Pons (tissue), 1 donor: ENCODE measurements at regions not wholly inside any gene's neighbourhood (a gene's known extent, or its start where the extent isn't known, plus 50 kb on each side); places are given as distances from the start of the nearest gene placed in this dataset.

ENCODE experiments used
- DNase-seq: peaks from one replicate; pipeline ENCODE4 v3.0.0-alpha.2; 2016; ENCODE audit warnings: low spot score

DNA sequence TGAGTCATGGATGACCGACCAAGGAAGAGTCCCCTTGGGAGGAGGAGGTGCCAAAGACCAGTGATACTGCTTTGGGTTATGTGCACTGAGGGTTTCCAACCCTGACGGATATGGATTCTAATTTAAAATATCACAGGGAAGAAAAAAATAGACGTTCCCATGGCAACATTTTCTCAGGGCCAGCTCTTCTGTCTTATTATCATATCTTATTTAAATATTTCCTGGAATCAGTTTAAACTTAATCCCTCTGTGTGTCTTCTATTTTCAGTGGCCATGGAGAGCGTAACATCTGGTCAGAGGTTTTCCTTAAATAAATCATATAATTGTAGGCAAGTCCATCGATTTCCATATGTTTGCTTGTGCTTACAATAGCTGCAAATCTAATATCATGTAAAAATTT lies 205.4 kb upstream of the FMN2 start:
- no peak for DNase-seq

DNA sequence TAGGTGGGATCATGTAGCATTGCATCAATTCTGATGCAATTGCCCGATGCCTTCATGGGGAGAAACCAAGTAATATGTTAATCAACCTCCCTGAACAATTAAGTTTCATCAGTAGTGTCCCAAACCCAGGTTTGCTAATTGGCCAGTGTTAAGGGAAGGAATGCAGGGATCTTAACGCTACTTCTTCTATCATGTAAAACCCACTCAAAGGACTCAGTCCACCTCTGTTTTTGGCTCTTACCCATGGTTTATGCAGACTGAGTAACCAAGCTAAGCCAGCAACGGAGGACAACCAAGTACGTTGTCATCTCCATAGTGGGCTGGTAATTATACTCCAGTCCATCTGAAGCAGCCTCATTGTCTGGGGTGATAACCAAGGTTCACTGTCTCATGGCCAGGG lies 203.0 kb upstream of the FMN2 start:
- DNase-seq: no peak

DNA sequence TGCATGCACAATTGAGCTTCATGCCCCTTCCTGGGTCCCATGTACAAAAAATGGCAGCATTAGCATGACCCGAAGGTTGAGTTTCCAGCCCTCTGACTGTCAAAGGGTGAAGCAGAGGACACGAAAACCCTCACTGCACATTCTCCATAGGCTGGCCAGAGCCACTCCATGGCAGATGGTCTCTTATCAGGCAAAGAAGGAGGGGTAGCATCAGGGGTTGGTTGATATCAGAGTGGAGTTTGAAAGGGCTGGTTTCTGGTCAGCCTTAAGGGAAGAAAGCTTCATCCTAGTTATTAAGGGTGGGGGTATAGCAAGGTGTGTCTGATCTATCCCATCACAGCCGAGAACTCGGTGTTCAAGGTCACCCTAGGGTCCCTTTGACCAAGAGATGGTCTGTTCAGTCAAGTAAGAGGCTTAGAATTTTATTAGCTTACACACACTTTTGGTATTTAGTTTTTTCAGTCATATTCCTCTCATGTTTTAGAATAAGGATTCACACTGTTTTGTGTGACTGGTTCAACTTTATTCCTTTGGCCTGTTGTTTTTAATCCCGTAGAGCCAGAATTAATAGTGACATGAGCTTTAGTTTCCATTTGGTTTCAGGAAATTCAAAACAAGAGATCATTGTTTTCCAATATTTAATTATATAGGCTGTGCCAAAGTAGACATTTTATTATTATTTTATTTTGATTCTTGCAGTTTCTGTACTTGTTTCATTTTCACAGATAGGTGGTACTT lies 199.9 kb upstream of the FMN2 start:
- no peak for DNase-seq

DNA sequence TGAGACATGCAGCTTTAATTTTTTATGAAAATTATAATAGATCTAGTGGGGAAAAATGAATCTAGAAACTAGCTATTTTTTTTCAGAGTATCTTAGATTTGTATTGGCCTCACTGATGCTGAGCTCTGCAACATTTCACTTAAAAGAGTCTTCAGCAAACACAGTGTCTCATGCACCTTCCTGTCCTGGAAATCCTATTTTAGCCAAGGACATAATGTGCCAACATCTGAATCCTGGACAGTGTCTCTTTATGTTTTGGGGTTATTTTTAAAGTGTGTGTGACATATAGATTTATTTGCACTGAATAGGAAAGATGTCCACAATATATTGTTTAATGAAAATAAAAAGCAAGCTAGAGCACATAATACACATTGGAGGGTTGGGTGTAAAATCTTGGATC lies 199.1 kb upstream of the FMN2 start:
- DNase-seq: no peak

DNA sequence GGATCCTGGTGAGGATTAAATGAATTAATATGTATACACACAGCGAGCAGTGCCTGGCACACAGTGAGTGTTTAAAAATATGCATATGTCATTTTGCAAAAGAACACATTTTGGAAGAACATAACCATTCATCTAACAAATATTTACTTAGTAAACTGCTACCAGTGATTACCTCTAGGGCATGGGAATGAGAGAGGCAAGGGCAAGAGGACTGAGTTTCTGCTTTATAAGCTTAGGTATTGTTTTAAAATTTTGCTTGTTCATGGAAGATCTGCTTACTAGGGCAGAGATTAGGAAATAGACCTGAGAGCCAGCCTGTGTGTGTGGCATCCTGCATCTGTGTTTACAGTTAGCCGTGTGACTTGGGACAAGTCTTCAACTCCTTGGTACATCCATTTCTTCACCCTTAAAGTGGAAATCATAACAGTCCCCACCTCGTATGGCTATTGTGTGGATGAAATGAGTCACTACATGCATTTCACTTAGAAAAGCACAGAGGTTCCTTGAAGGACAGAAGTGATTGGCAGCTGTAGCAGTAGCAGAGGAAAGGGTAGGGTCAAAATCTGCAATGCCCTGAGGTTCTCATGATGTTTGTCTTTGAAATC lies 198.5 kb upstream of the FMN2 start:
- DNase-seq: no peak

DNA sequence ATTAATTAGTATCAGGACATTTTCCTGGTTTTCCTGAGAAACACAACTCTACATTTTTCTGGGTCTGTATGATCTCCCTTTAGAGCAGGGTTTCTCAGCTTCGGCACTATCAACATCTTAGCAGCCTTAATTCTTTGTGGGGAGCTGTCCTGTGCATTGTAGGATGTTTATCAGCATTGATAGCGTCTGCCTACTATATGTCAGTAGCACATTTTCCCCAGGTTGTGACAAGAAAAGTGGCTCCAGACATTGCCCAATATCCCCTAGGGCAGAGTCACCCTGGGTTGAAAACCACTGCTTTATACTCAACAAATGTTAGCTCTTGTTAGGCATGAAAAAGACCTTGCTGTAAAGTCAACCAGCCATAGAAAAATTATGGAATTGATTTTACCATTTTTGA lies 195.1 kb upstream of the FMN2 start:
- no peak for DNase-seq

DNA sequence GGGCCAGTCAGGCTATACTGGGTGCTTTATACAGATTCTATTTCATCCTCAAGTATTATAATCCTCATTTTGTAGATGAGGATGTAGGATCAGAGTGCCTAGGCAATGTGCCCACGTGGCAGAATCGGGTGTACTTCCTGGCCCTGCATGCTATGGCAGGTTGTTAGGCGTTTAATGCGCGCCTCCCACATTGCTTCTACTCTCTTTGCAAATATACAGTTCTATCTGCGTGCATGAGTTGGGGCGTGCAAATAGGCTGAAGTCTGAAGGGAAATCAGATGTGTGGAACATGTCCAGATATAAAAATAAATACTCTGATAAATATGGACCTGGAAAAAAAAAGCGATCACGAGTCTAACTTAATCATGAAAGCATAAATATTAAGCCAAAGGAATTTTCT lies 194.7 kb upstream of the FMN2 start:
- DNase-seq: no peak

DNA sequence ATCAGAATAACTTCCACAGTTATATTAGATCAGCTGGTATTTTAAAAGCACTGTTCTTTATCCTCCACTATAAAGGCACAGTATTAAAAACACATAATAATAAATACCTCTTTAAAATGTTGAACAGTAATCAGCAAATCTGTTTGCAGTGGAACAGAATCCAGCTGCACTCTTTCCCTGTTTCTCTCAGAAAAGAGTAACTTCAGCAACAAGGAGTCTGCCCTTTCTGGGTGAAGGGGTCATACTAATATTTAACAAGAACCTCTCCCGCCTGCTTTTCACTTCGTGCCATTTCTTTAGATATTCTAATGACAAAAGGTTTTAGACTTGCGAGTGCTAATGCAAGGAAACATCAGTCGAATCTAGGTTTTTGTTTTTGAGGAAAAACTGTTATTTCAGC lies 194.2 kb upstream of the FMN2 start:
- no peak for DNase-seq

DNA sequence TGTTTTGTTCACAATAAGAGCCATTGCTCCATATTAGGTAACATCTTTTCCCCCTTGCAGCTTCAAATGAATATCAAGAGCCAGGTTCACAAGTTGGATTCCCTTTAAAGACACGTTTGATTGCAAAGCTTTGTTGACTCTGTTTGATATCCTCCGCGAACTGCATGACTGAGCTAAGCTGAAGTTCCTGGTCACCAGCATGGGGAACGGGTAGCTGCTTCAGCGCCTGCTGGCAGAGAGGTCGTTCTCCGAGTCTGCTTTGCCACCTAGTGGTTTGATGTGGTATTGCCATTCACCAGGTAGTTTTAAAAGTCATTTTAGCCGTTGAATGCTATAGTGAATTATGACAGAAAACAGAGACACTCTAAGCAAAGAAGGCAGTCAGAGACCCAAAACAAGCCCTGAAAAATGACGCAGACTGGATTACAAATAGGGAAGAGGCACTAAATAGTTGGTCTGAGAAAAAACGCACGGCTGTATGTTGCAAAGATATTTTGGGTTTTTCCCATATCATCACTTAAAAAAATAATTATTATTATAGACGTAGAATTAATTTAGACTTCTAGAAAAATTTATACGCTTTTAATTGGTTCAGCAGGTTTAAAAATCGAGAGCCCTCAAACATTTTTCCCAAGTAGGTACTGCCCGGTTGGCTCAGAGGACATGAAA lies 193.5 kb upstream of the FMN2 start:
- DNase-seq: peak; percentile 78

DNA sequence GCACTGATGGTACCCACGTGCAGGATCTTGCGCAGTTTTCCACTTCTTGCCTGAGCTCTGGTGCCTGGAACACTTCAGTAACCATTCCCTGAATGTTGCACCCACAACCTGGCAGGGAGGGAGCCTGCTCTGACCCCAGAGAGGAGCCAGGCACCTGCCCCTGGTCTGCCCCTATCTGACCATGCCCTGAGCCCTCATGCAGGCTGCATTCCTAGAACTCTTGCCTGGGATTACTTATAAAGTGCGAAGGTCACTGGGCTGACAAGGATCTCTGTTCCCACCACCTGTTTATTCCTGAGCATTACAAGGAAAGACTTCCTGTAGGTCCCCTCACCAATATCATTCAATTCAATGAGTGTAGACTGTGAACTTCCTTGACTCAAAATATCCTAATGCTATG lies 191.9 kb upstream of the FMN2 start:
- no peak for DNase-seq

DNA sequence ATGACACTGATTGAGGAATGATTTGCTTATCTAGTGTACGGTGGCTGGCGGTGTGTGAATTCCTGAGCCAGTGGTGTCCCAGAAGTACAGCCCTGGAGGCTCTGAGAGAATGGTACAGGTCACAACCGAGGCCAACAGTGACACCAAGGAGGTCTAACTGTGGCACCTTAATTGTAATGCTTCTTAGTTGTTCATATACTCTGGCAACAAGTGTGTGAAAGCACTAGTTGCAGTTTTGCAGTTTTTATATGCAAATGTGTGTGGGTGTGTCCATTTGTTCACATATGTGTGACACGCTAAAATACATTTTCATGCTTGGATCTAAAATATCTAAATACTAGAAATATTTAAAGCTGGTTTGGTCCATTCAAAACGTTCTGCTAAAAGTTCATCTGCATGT lies 185.3 kb upstream of the FMN2 start:
- DNase-seq: no peak

DNA sequence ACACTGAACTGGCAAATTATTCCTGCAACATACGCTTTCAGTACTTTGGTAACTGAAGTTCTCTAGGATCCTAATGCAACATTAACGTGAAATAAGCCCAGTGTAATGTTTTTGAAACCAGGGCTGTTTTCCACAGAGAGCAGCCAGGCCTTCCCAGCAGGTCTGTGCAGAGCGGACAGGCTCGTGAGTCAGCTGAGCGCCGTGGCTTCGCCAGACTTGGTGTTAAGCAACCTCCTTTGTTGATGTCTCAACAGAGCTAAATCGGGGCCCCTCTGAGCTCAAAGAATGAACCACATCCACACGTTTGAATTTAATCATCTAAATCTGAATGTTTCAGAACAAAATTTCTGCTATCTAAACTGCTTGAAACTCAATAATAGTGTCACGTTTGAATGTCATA lies 181.8 kb upstream of the FMN2 start:
- peak; percentile 21 for DNase-seq

DNA sequence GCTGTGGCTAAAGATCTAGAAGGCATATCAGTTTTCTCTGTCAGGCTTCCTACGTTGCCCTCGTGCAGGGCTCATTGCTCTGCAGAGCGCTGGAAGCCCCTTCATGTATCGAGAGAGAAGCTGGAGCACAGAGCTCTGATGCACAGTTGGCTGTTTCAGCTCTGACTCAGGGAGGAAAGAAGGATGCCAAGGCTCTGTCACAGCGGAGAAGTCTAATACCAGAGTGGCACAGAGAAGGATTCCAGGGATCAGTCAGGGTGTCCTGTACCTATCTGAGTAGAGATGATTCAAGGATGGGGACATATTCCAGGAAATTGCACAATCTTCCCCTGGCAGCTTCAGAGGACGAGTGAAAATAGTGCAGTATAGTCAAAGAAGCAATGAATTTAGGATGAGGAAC lies 179.2 kb upstream of the FMN2 start:
- DNase-seq: no peak

DNA sequence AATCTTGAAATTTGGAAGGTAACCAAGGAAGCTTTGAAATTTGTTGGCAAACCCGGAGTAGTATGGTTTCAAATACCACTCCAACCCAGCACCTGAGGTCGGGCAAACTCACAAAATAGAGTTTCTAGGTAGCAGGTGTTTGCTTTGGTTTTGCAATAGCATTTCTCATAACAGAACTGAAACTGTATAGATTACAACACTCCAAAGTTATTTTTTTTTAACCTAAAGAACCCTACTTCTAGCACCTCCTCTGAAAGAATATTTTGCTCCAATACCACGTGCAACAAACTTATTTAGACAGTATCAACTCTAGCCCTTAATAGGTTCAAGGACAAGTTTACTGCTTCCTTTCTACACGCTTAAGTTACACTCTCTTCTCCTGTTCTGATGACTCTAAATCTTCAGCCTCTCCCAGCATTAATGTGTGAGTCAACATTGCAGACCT lies 178.5 kb upstream of the FMN2 start:
- DNase-seq: no peak

DNA sequence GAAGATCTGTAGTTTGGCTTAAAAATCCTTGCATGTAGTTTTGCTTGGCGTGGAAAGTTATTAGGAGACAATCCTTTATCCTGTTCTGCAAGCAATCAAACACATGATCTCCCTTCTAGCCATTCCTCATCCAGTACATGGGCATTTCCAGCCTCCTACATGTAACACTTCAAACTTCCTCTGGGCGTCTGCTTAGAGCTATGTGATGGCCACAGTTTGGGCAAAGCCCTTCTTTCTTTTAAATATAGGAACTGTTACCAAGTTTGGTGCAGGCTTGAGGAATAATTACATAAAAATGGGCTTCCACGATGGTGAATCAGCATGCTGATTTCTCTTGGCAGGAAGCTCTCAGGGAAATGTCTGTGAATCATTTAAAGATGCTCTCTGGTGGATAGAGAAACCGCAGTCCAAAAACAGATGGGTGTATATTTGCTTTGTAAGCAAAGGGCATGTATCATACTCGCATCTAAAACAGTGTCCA lies 176.9 kb upstream of the FMN2 start:
- DNase-seq: no peak

DNA sequence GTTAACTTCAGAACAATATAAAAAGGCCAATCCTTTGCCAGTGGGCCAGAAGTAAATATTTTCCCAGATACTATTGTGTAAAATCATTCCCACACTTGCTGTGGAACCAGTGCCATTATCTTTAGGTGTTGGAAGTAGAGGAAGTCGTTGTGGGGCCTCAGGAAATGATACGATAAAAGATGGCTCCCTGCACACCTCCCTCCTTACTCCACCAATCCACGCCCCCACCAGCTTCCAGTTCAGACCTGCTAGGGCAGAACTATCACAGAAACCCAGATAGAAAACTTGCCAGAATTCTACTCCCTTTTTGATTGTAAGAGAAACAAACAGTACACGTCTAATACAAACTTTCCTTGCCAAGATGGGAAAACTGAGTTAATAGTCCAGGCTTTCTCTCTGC lies 173.0 kb upstream of the FMN2 start:
- no peak for DNase-seq

DNA sequence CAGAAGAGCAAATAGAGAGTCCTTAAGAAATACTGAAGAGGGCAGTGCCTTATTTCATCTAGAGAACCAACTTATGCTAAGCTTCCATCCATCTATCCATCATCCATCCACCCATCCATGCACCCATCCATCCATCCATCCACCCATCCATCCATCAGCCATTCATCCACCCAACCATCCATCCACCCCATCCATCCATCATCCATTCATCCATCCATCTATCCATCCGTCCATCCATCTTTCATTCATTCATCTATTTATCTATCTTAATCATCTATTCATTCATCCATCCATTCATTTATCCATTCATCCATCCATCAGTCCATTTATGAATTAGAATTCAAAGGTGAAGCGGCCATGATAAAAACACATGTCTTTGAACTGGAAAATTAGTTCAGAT lies 171.5 kb upstream of the FMN2 start:
- DNase-seq: no peak

DNA sequence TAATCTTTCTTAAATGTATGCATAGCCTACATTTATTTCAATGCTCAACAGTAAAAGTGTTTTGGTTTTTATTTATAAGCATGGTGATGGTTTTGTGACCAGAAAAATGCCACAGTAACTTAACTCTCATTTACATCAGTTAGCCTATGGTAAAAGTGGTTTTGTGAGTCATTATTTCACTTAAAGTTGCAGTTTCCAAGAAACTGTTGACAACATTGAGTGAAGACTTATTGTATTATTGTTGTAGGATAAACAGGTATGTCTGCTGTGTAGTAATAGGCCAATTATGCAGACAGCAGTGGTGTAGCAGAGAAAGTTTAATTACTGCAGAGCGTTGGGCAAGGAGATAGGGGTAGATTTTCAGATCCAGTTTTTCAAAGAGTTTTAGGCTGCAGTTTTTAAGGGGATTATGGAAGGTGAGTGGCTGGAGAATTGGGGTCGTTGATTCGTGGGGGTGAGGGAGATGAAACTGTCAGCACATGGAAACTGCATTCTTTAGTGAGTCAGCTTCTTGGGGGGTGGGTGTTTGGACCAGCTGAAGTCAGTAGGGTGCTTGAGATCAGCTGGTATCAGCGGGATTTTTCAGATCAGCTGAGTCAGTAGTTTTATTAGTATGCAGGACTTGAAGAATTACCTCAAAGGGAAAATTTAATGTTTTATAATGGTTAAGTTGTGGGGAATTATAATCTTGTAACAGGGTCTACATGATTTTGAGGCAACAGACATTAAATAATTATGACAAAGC lies 168.7 kb upstream of the FMN2 start:
- no peak for DNase-seq

DNA sequence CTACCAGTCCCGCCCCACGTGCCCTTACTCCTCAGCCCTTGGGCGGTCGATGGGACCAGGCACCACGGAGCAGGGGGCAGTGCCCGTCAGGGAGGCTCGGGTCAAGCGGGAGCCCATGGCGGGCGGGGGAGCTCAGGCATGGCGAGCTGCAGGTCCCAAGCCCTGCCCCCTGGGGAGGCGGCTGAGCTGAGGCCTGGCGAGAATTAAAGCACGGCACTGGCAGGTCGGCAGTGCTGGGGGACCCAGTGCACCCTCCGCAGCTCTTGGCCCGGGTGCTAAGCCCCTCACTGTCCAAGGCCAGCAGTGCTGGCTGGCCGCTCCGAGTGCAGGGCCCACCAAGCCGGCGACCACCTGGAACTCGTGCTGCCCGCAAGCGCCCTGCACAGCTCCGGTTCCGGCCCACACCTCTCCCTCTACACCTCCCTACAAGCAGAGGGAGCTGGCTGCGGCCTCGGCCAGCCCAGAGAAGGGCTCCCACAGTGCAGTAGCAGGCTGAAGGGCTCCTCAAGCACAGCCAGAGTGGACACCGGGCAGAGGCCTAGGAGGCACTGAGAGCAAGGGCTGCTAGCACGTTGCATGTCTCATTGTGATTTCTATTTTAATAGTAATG lies 166.8 kb upstream of the FMN2 start:
- DNase-seq: no peak

DNA sequence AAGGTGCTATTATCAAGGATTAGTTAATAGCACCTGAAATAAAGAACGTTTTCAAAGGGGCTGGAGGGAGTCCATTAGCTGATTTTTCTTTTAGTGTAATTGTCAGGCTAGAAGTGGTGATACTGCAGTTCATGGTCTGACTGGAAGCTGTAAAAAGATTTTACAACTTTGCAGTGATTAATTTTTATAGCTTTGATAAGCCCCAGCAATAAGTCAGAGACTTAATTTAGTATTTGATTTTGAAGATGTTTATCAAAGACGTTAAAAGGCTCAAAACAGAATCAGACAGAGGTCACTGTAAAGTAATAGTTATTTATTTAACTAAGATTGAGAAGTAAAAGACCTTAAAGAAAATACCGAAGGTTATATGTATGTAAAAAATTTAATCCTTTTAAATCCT lies 165.5 kb upstream of the FMN2 start:
- no peak for DNase-seq

DNA sequence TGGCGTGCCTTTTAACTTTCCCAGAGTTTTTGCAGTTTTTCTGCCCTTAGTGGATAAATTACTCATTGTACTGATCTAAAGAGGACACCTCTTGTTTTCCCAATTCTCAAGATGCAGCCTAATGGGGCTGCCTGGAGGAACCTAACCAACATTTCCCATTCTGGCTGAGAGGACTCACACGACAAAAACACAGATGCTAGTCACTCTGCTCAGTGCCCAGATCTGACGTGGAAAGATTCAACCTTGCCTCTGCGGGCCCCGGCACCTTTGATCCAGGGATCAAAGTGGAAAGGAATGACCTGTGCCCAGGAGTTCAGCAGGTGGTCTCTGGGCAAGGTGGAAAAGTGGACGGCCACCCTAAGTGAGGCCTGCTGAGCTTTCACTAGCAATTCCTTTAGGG lies 162.4 kb upstream of the FMN2 start:
- no peak for DNase-seq

DNA sequence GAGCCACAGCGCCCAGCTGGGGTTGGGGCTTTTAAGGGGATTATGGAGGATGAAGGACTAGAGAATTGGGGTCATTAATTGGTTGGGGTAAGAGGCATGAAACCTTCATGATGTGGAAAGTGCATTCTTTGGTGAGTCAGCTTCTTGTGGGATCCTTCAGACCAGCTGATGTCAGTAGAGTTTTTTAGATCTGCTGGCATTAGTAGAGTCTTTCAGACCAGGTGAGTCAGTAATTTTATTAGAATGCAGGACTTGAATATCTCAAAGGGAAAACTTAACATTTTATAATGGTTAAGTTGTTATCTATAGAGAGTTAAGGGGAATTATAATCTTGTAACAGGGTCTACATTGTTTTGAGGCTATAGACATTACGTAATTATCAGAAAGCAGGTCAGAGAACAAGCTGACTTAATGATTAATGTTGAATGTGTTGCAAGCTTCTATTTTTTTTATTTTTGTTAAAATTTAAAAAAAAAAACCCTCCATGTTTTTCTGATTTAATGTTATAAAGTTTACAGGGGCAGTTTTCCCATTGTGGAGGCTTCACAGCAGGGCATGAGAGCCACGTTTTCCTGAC lies 160.9 kb upstream of the FMN2 start:
- DNase-seq: no peak
